H1 (cell line): ENCODE measurements at regions not wholly inside any gene's neighbourhood (a gene's known extent, or its start where the extent isn't known, plus 50 kb on each side); places are given as distances from the start of the nearest gene placed in this dataset.
A peak's percentile ranks its signal among the peaks of the same experiment; 100 is the strongest.

Experiments used
- CTCF ChIA-PET: fragments of 300-600 bp; sonication (Branson Sonifier 250); formaldehyde crosslinking; loops from one replicate; lab custom pipeline; 2021; ENCODE audit not compliant: partially characterized antibody; lab: Charles Lee
- POLR2A ChIA-PET: fragments of 300-600 bp; sonication (Branson Sonifier 250); formaldehyde crosslinking; loops from one replicate; lab custom pipeline; 2021; ENCODE audit warnings: inconsistent platforms; ENCODE audit not compliant: partially characterized antibody; lab: Charles Lee
- DNase-seq, 2 experiments: peaks; one replicate each; pipeline versions ENCODE4 v3.0.0 to v3.0.0-alpha.2; 2010 to 2022; ENCODE audit warnings: low spot score in 2 of 2, low read depth in 1 of 2, mixed read lengths in 1 of 2
- FAIRE-seq: peaks from 2 replicates; lab custom pipeline; 2011; peaks lifted over from hg19 to GRCh38; lab: Jason Lieb, UNC
- H2AFZ ChIP-seq: 2 replicates; pipeline ENCODE4 v1.8.1; 2012; ENCODE audit warnings: low read length, inconsistent platforms
- H2AK5ac ChIP-seq: 2 replicates; pipeline ENCODE4 v1.6.1; 2013; ENCODE audit warnings: low read depth, low read length
- H2BK120ac ChIP-seq: replicated peaks from 2 replicates; pipeline ENCODE3; 2013; ENCODE audit warnings: low read depth, low read length, inconsistent platforms
- H2BK12ac ChIP-seq: 2 replicates; pipeline ENCODE4 v1.6.1; 2013; ENCODE audit warnings: low read depth, low read length
- H2BK15ac ChIP-seq: 2 replicates; pipeline ENCODE4 v1.6.1; 2013; ENCODE audit warnings: low read length
- H2BK20ac ChIP-seq: 2 replicates; pipeline ENCODE4 v1.6.1; 2013; ENCODE audit warnings: low read length
- H2BK5ac ChIP-seq: 2 replicates; pipeline ENCODE4 v1.6.1; 2013; ENCODE audit warnings: low read depth, low read length
- H3K14ac ChIP-seq: 2 replicates; pipeline ENCODE4 v1.6.1; 2013; ENCODE audit warnings: inconsistent platforms; ENCODE audit not compliant: insufficient read length
- H3K18ac ChIP-seq: 2 replicates; pipeline ENCODE4 v1.6.1; 2013; ENCODE audit warnings: low read length; ENCODE audit errors: extremely low read depth
- H3K23ac ChIP-seq: 2 replicates; pipeline ENCODE4 v1.6.1; 2013; ENCODE audit warnings: inconsistent platforms; ENCODE audit not compliant: insufficient read length
- H3K23me2 ChIP-seq: 2 replicates; pipeline ENCODE4 v1.6.1; 2013; ENCODE audit warnings: low read depth, low read length
- H3K27ac ChIP-seq: 2 replicates; pipeline ENCODE4 v1.6.1; 2011; ENCODE audit warnings: low read depth, low read length, inconsistent platforms
- H3K27me3 ChIP-seq, 4 experiments: replicated peaks in 1 of 4; 1 replicate in 1 of 4; 2 replicates in 3 of 4; pipeline versions ENCODE4 v1.6.1 to v1.8.1; 2011 to 2013; ENCODE audit warnings: low read length in 3 of 4, mild to moderate bottlenecking in 3 of 4, inconsistent platforms in 2 of 4, mixed read lengths in 2 of 4, moderate library complexity in 1 of 4; ENCODE audit not compliant: control insufficient read depth in 3 of 4, insufficient read depth in 3 of 4; ENCODE audit errors: extremely low read depth in 1 of 4
- H3K36me3 ChIP-seq, 4 experiments: 2 replicates each; pipeline versions ENCODE4 v1.6.1 to v1.8.1; 2011 to 2013; ENCODE audit warnings: mild to moderate bottlenecking in 4 of 4, low read length in 3 of 4, moderate library complexity in 2 of 4, control low read depth in 1 of 4, inconsistent platforms in 1 of 4; ENCODE audit not compliant: insufficient read depth in 4 of 4, control insufficient read depth in 2 of 4
- H3K4ac ChIP-seq: replicated peaks from 2 replicates; pipeline ENCODE3; 2013; ENCODE audit warnings: low read length, low read depth, mixed read lengths, inconsistent platforms; ENCODE audit not compliant: insufficient read length
- H3K4me1 ChIP-seq, 4 experiments: replicated peaks in 1 of 4; 1 replicate in 1 of 4; 2 replicates in 3 of 4; pipeline versions ENCODE4 v1.6.1 to v1.8.1; 2011 to 2013; ENCODE audit warnings: low read length in 3 of 4, inconsistent platforms in 2 of 4, mixed read lengths in 1 of 4; ENCODE audit not compliant: insufficient read depth in 4 of 4, control insufficient read depth in 3 of 4
- H3K4me2 ChIP-seq, 2 experiments: 2 replicates each; pipeline versions ENCODE4 v1.6.1 to v1.8.1; 2011 to 2013; ENCODE audit warnings: low read depth in 2 of 2, low read length in 2 of 2, control low read depth in 1 of 2, inconsistent platforms in 1 of 2, mild to moderate bottlenecking in 1 of 2; ENCODE audit not compliant: insufficient read depth in 1 of 2
- H3K4me3 ChIP-seq, 4 experiments: fragments of 200-600, 300-600 bp in 1 of 4; sonication (generic), shearing (Covaris generic), sonication (Bioruptor Twin) in 1 of 4; 2 replicates each; pipeline versions ENCODE4 v1.5.1 to v1.8.1; 2011 to 2016; ENCODE audit warnings: low read length in 4 of 4, low read depth in 3 of 4, control low read depth in 2 of 4, inconsistent platforms in 2 of 4, mild to moderate bottlenecking in 2 of 4, mixed read lengths in 1 of 4, moderate library complexity in 1 of 4; ENCODE audit not compliant: insufficient read depth in 2 of 4; ENCODE audit errors: extremely low read depth in 1 of 4
- H3K56ac ChIP-seq: replicated peaks from 2 replicates; pipeline ENCODE3; 2013; ENCODE audit warnings: low read depth, mild to moderate bottlenecking, mixed read lengths, low read length, inconsistent platforms; ENCODE audit not compliant: insufficient read length
- H3K79me1 ChIP-seq: 2 replicates; pipeline ENCODE4 v1.6.1; 2013; ENCODE audit warnings: low read depth, low read length, control low read depth
- H3K79me2 ChIP-seq, 2 experiments: 2 replicates each; pipeline versions ENCODE4 v1.6.1 to v1.8.1; 2012 to 2013; ENCODE audit warnings: low read length in 2 of 2, mild to moderate bottlenecking in 2 of 2, inconsistent platforms in 1 of 2; ENCODE audit not compliant: insufficient read depth in 2 of 2, control insufficient read depth in 1 of 2
- H3K9ac ChIP-seq, 4 experiments: replicated peaks in 1 of 4; 1 replicate in 1 of 4; 2 replicates in 3 of 4; pipeline versions ENCODE4 v1.6.1 to v1.8.1; 2011 to 2013; ENCODE audit warnings: low read depth in 3 of 4, low read length in 3 of 4, control low read depth in 2 of 4, mild to moderate bottlenecking in 2 of 4, moderate library complexity in 2 of 4, inconsistent platforms in 1 of 4; ENCODE audit errors: extremely low read depth in 1 of 4
- H3K9me3 ChIP-seq, 2 experiments: 2 replicates each; pipeline versions ENCODE4 v1.6.1 to v1.8.1; 2012 to 2013; ENCODE audit warnings: mild to moderate bottlenecking in 2 of 2, moderate library complexity in 2 of 2, control low read depth in 1 of 2, inconsistent platforms in 1 of 2, low read depth in 1 of 2, low read length in 1 of 2, mixed read lengths in 1 of 2; ENCODE audit not compliant: insufficient read depth in 2 of 2
- H4K20me1 ChIP-seq, 2 experiments: replicated peaks in 1 of 2; 2 replicates each; pipeline versions ENCODE3 to v1.8.1; 2011 to 2013; ENCODE audit warnings: inconsistent platforms in 2 of 2, low read length in 2 of 2, mild to moderate bottlenecking in 1 of 2; ENCODE audit not compliant: insufficient read depth in 2 of 2, control insufficient read depth in 1 of 2
- H4K5ac ChIP-seq: 2 replicates; pipeline ENCODE4 v1.6.1; 2013; ENCODE audit warnings: low read length, low read depth, mixed read lengths, inconsistent platforms; ENCODE audit not compliant: insufficient read length
- H4K8ac ChIP-seq: 2 replicates; pipeline ENCODE4 v1.8.0; 2013; ENCODE audit warnings: mild to moderate bottlenecking, moderate library complexity, low read length, inconsistent platforms; ENCODE audit not compliant: insufficient read depth; ENCODE audit errors: extremely low read depth
- H4K91ac ChIP-seq: replicated peaks from 2 replicates; pipeline ENCODE3; 2013; ENCODE audit warnings: low read length, mixed read lengths, inconsistent platforms; ENCODE audit not compliant: insufficient read length
- TCF12 ChIP-seq: IDR thresholded peaks from 2 replicates; pipeline ENCODE4 v1.6.1; 2011; ENCODE audit warnings: low read depth, mild to moderate bottlenecking, low read length
- WGBS, 2 experiments: shearing (Covaris generic) in 1 of 2; methylation state at CpG; one replicate each; pipeline versions ENCODE4 v1.1.6 to v1.1.7; 2013 to 2015; ENCODE audit warnings: low lambda C conversion rate in 2 of 2, mixed read lengths in 2 of 2, inconsistent platforms in 1 of 2, low coverage in 1 of 2, missing lambda C conversion rate in 1 of 2; ENCODE audit not compliant: insufficient replicate concordance in 2 of 2, insufficient coverage in 1 of 2, insufficient read length in 1 of 2; ENCODE audit errors: extremely low coverage in 1 of 2, missing lambda C conversion rate in 1 of 2; 5-methylcytosine and 5-hydroxymethylcytosine counted together
- TF ChIP-seq, protein P1 (sequence below): IDR thresholded peaks from 2 replicates; pipeline ENCODE4 v1.6.1; 2012; ENCODE audit warnings: inconsistent platforms

- no peak for DNase-seq
- Histone ChIP-seq H2AFZ (no peak overlapping the region), H2BK5ac (no peak overlapping the region), H2AK5ac (no peak overlapping the region), H3K4ac (no peak overlapping the region), H3K27me3 (no peaks in the 10 kb centered on the region), H3K9ac (no peak overlapping the region), H3K23ac (no peak overlapping the region), H4K5ac (no peak overlapping the region), H2BK12ac (no peak overlapping the region), H4K91ac (no peak overlapping the region), H3K23me2 (no peaks in the 10 kb centered on the region), H4K8ac (no peak overlapping the region), H3K4me1 (peaks cover 0 to 13% (median 5%) of the 10 kb centered on the region in 4 experiments; a peak in 6 of 7 replicates), H3K9me3 (no peaks in the 10 kb centered on the region), H3K14ac (no peak overlapping the region), H3K56ac (no peak overlapping the region), H4K20me1 (no peaks in the 10 kb centered on the region), H3K18ac (no peak overlapping the region), H3K79me2 (no peaks in the 10 kb centered on the region), H3K79me1 (no peaks in the 10 kb centered on the region), H3K27ac (no peak overlapping the region), H2BK120ac (no peak overlapping the region), H3K4me3 (no peak overlapping the region), H3K4me2 (no peak overlapping the region), H2BK20ac (peak overlapping the region; percentile 24; the same call in 1 of the 2 replicates), H3K36me3 (no peaks in the 10 kb centered on the region), H2BK15ac (no peak overlapping the region)
- WGBS, 2 experiments, result 94% methylated on average over 4 of the region's 4 CpGs; no CpG with 5 or more reads in 1 of the 2 experiments
- FAIRE-seq, result no peak
- CTCF ChIA-PET, result no interaction called here
- POLR2A ChIA-PET, result no interaction called here
- TF ChIP-seq, protein P1, sequence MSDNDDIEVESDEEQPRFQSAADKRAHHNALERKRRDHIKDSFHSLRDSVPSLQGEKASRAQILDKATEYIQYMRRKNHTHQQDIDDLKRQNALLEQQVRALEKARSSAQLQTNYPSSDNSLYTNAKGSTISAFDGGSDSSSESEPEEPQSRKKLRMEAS, result no peak
- no peak for TF ChIP-seq TCF12
Observed at GRCh38 chr13:73703606-73704005, 430.6 kb downstream of the KLF12 start.
